ENCODE measurements at regions not wholly inside any gene's neighbourhood (a gene's known extent, or its start where the extent isn't known, plus 50 kb on each side); places are given as distances from the start of the nearest gene placed in this dataset.
A peak's percentile ranks its signal among the peaks of the same experiment; 100 is the strongest.
"Not testable (repeated sequence)": the region's sequence is repeated elsewhere in the genome, so short reads cannot be mapped to it uniquely, and the experiment has no call there.

- no peak for DNase-seq
Measured at GRCh38 chr2:173719471-173719870, 245.7 kb downstream of the SP3 start.

- peak; percentile 25 for DNase-seq
Measured at GRCh38 chr2:173720306-173720705, 244.9 kb downstream of the SP3 start.

- no peak for DNase-seq
Measured at GRCh38 chr2:173734797-173735196, 230.4 kb downstream of the SP3 start.

- DNase-seq, result not testable (repeated sequence)
Measured at GRCh38 chr2:173737954-173738575, 227.1 kb downstream of the SP3 start.

- peak; percentile 40 for DNase-seq
Measured at GRCh38 chr2:173739006-173739405, 226.2 kb downstream of the SP3 start.

- no peak for DNase-seq
Measured at GRCh38 chr2:173740639-173741038, 224.5 kb downstream of the SP3 start.

GRCh38 chr2:173741759-173742158 lies 223.4 kb downstream of the SP3 start:
- no peak for DNase-seq

- DNase-seq, result no peak
Measured at GRCh38 chr2:173747035-173747434, 218.1 kb downstream of the SP3 start.

GRCh38 chr2:173749315-173749714 lies 215.9 kb downstream of the SP3 start:
- peak; percentile 41 for DNase-seq

- DNase-seq, result peak; percentile 47
Measured at GRCh38 chr2:173750353-173750801, 214.8 kb downstream of the SP3 start.

- no peak for DNase-seq
Measured at GRCh38 chr2:173750831-173751230, 214.3 kb downstream of the SP3 start.

- DNase-seq, result no peak
Measured at GRCh38 chr2:173751245-173751975, 213.8 kb downstream of the SP3 start.

GRCh38 chr2:173752152-173752551 lies 213.0 kb downstream of the SP3 start:
- DNase-seq, result no peak

GRCh38 chr2:173753441-173753840 lies 211.7 kb downstream of the SP3 start:
- DNase-seq, result no peak

GRCh38 chr2:173754165-173754564 lies 211.0 kb downstream of the SP3 start:
- DNase-seq, result no peak

- DNase-seq, result no peak
Measured at GRCh38 chr2:173754837-173755236, 210.3 kb downstream of the SP3 start.

GRCh38 chr2:173755798-173756197 lies 209.4 kb downstream of the SP3 start:
- no peak for DNase-seq

- DNase-seq, result no peak
Measured at GRCh38 chr2:173759959-173760358, 205.2 kb downstream of the SP3 start.

GRCh38 chr2:173760553-173760952 lies 204.6 kb downstream of the SP3 start:
- peak; percentile 45 for DNase-seq

- no peak for DNase-seq
Measured at GRCh38 chr2:173761603-173762119, 203.5 kb downstream of the SP3 start.

GRCh38 chr2:173762221-173762620 lies 203.0 kb downstream of the SP3 start:
- no peak for DNase-seq

- DNase-seq, result no peak
Measured at GRCh38 chr2:173762864-173763263, 202.3 kb downstream of the SP3 start.

- no peak for DNase-seq
Measured at GRCh38 chr2:173763641-173764040, 201.5 kb downstream of the SP3 start.

Data from muscle of arm (tissue), 1 donor.